Activated CD8-positive, alpha-beta T cell treated with anti-CD3 and anti-CD28 coated beads for 36 hours (primary cell): ENCODE measurements at regions not wholly inside any gene's neighbourhood (a gene's known extent, or its start where the extent isn't known, plus 50 kb on each side); places are given as distances from the start of the nearest gene placed in this dataset.
"Not testable (repeated sequence)": the region's sequence is repeated elsewhere in the genome, so short reads cannot be mapped to it uniquely, and the experiment has no call there.

ENCODE experiments used
- ATAC-seq: fragments of 200-7000 bp; cut with Tn5 transposase; one replicate; pipeline ENCODE4 v1.10.0; 2021; ENCODE audit warnings: mild to moderate bottlenecking, moderate library complexity
- CTCF ChIA-PET: fragments of 350-600 bp; sonication (Branson Sonifier 250); formaldehyde crosslinking; loops from one replicate; lab custom pipeline; 2021; ENCODE audit warnings: antibody characterized with exemption; lab: Charles Lee
- POLR2A ChIA-PET: fragments of 350-600 bp; sonication (Branson Sonifier 250); formaldehyde crosslinking; loops from one replicate; lab custom pipeline; 2021; ENCODE audit warnings: antibody characterized with exemption; lab: Charles Lee
- DNase-seq: peaks from one replicate; pipeline ENCODE4 v3.0.0-alpha.2; 2020
- H3K27ac Mint-ChIP-seq: one replicate; pipeline ENCODE4 v1.8.0; 2021; ENCODE audit warnings: mild to moderate bottlenecking, mixed read lengths
- H3K27me3 Mint-ChIP-seq: one replicate; pipeline ENCODE4 v1.8.0; 2021; ENCODE audit warnings: mixed read lengths
- H3K36me3 Mint-ChIP-seq: one replicate; pipeline ENCODE4 v1.8.0; 2021; ENCODE audit warnings: low read depth, mixed read lengths
- H3K4me1 Mint-ChIP-seq: one replicate; pipeline ENCODE4 v1.8.0; 2021; ENCODE audit warnings: low read depth, mixed read lengths
- H3K4me3 Mint-ChIP-seq: one replicate; pipeline ENCODE4 v1.8.0; 2021; ENCODE audit warnings: mild to moderate bottlenecking, moderate library complexity, mixed read lengths
- H3K9me3 Mint-ChIP-seq: one replicate; pipeline ENCODE4 v1.8.0; 2021; ENCODE audit warnings: mixed read lengths
- intact Hi-C: fragments of 100-400 bp; cut with micrococcal nuclease; formaldehyde crosslinking; loops from one replicate; pipeline ENCODE4 v1.10.0; 2022
- TF ChIP-seq, protein P1 (sequence below): fragments of 200-600 bp; IDR thresholded peaks from one replicate; pipeline ENCODE4 v1.8.0; 2022; ENCODE audit warnings: antibody characterized with exemption, mild to moderate bottlenecking

DNA sequence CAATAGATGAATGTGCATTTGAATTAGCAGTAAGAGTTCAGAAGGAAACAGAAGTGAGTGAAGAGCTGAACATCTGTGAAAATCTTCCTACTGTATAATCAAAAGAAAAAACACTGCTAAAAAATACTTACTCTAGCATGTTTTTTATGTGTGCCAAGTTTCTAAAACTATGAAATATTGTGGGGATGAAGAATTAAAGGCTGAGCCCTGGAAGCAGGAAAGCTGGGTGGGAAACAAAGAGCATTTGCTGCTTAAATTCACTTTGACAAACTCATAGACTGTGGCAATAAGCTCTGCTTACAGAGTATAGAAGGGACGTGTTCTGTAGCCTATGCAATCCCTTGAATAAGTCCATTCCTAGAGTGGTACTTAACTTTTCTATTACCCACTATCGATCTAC, 261.7 kb downstream of the ANKRD50 start:
- CTCF ChIA-PET: no interaction called here
- Mint-ChIP-seq H3K27ac (no peak overlapping the region), H3K27me3 (no peaks in the 10 kb centered on the region)

DNA sequence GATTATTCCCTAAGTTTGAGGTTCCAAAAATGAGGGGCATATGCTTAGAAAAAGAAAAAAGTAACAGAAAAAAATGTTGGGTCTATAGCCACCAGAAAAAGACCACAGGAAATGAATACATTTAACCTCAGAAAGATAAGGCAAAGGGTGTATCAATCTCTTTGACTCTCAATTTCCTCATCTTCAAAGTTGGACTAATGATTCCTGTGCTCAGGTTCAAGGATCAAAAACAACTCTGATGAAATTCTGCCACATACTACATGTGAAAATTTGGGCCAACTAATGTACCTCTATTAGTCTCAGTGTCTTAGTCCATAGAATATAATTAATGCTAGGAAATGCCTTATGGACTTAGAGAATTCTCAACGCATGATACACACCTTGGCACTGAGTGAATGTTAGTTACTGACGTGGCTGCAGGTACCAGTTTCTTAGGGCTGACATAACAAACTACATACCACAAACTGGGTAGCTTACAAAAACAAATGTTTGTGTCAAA, 257.7 kb downstream of the ANKRD50 start:
- CTCF ChIA-PET: no interaction called here
- Mint-ChIP-seq H3K27ac (no peak overlapping the region), H3K36me3 (no peaks in the 10 kb centered on the region), H3K27me3 (no peaks in the 10 kb centered on the region), H3K4me1 (no peaks in the 10 kb centered on the region), H3K9me3 (no peaks in the 10 kb centered on the region), H3K4me3 (no peak overlapping the region)
- ATAC-seq: no peak
- TF ChIP-seq, protein P1, sequence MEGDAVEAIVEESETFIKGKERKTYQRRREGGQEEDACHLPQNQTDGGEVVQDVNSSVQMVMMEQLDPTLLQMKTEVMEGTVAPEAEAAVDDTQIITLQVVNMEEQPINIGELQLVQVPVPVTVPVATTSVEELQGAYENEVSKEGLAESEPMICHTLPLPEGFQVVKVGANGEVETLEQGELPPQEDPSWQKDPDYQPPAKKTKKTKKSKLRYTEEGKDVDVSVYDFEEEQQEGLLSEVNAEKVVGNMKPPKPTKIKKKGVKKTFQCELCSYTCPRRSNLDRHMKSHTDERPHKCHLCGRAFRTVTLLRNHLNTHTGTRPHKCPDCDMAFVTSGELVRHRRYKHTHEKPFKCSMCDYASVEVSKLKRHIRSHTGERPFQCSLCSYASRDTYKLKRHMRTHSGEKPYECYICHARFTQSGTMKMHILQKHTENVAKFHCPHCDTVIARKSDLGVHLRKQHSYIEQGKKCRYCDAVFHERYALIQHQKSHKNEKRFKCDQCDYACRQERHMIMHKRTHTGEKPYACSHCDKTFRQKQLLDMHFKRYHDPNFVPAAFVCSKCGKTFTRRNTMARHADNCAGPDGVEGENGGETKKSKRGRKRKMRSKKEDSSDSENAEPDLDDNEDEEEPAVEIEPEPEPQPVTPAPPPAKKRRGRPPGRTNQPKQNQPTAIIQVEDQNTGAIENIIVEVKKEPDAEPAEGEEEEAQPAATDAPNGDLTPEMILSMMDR: no peak
- intact Hi-C loops: no loop called here
- no peak for DNase-seq
- POLR2A ChIA-PET: no interaction called here

More for the DNA sequence above, 261.7 kb downstream of the ANKRD50 start:
- no peak overlapping the region for H3K4me3 Mint-ChIP-seq
- ATAC-seq (no peak), DNase-seq (no peak)
- H3K36me3 Mint-ChIP-seq: no peaks in the 10 kb centered on the region
- TF ChIP-seq, protein P1: no peak
- no peaks in the 10 kb centered on the region for H3K9me3 Mint-ChIP-seq
- intact Hi-C loops: no loop called here
- H3K4me1 Mint-ChIP-seq: no peaks in the 10 kb centered on the region
- POLR2A ChIA-PET: no interaction called here

DNA sequence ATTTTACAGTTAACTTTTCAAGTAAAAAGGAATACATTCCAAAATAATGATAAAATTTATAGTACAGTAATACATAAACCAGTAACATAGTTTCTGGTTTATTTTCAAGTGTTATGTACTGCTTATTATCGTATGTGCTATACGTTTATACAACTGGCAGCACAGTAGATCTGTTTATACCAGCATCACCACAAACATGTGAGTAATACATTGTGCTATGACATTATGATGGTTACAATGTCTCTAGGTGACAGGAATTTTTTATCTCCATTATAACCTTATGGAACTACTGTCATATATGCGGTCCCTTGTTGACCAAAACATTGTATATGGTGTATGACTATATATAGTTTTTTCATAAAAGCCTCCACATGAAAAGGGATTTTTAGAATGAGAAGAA, 256.9 kb downstream of the ANKRD50 start:
- TF ChIP-seq, protein P1: no peak
- Mint-ChIP-seq H3K9me3 (peaks cover under 1% of the 10 kb centered on the region), H3K4me1 (no peaks in the 10 kb centered on the region), H3K4me3 (no peak overlapping the region), H3K36me3 (no peaks in the 10 kb centered on the region), H3K27ac (no peak overlapping the region), H3K27me3 (no peaks in the 10 kb centered on the region)
- POLR2A ChIA-PET: no interaction called here
- ATAC-seq: no peak
- CTCF ChIA-PET: no interaction called here
- DNase-seq: no peak
- intact Hi-C loops: no loop called here

DNA sequence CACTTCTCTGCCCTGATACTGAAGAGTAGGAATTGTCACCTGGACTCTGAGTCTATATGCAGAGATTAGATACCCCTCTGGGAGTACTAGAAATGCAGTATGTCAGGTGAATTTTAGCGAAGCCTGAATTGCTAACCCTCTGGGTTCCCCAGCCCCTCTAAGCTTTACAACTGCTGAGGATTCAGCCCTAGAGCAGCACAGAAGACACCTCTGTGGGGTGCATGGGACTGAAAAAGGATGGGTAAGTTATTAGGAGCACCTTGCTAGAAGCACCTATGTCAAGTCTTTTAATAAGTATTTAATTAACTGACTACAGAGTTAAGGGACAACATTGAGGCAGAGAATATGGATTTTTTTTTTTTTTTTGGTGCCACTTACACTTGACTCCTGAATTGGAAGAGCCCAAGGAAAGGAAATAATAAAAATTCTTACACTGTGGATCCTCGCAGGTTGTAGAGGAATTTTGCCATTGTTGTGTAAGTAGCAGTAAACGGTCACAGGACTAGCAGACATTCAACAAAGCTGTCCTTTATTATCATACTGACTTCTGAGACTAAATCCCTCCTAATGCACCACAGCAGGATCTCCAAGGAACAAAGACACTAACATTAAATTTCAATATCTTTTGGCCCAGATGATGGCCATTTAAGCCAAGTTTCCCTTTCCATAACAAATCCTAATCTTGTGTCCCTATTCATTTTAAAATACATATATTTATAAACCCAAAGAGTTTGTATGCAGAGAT, 253.2 kb downstream of the ANKRD50 start:
- POLR2A ChIA-PET: no interaction called here
- intact Hi-C loops: no loop called here
- ATAC-seq: no peak
- TF ChIP-seq, protein P1: no peak
- Mint-ChIP-seq H3K4me3 (no peak overlapping the region), H3K27ac (no peak overlapping the region), H3K4me1 (no peaks in the 10 kb centered on the region), H3K36me3 (no peaks in the 10 kb centered on the region), H3K27me3 (no peaks in the 10 kb centered on the region), H3K9me3 (peaks cover 19% of the 10 kb centered on the region)
- DNase-seq: no peak
- CTCF ChIA-PET: no interaction called here

DNA sequence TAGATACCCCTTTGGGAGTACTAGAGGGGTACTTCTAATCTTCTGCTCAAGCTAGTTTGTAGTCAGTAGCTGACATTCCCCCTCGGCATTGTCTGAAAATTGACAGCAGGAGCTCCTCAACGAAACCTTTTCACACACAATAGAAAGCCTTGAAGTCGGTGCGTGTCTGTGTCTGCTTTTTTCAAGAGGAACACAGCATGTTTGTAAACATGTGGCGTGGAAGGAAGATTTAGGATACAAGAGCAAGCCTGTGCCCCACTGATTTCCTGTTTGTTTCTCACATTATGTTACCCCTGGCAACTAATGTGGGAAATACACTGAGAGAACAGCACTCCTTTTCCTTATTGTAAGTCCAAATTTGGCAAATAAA, 252.6 kb downstream of the ANKRD50 start:
- DNase-seq: no peak
- POLR2A ChIA-PET: no interaction called here

GRCh38 chr4:124461592-124461991, 250.9 kb downstream of the ANKRD50 start:
- POLR2A ChIA-PET, CTCF ChIA-PET, H3K4me3 Mint-ChIP-seq, H3K4me1 Mint-ChIP-seq, H3K27me3 Mint-ChIP-seq, intact Hi-C loops, DNase-seq, H3K27ac Mint-ChIP-seq, H3K36me3 Mint-ChIP-seq, ATAC-seq: not testable (repeated sequence)
- peaks cover 19% of the 10 kb centered on the region for H3K9me3 Mint-ChIP-seq

More for the DNA sequence above, 252.6 kb downstream of the ANKRD50 start:
- TF ChIP-seq, protein P1: no peak
- no peak for ATAC-seq
- CTCF ChIA-PET: no interaction called here
- H3K4me3 Mint-ChIP-seq: no peak overlapping the region
- H3K27me3 Mint-ChIP-seq: no peaks in the 10 kb centered on the region
- no peak overlapping the region for H3K27ac Mint-ChIP-seq
- peaks cover 19% of the 10 kb centered on the region for H3K9me3 Mint-ChIP-seq
- intact Hi-C loops: no loop called here
- H3K36me3 Mint-ChIP-seq: no peaks in the 10 kb centered on the region
- no peaks in the 10 kb centered on the region for H3K4me1 Mint-ChIP-seq
